SU-DHL-6 (cell line): ENCODE measurements at regions not wholly inside any gene's neighbourhood (a gene's known extent, or its start where the extent isn't known, plus 50 kb on each side); places are given as distances from the start of the nearest gene placed in this dataset.
"Not testable (repeated sequence)": the region's sequence is repeated elsewhere in the genome, so short reads cannot be mapped to it uniquely, and the experiment has no call there.

ENCODE experiments used
- H2AFZ ChIP-seq: fragments of 200-600 bp; sonication (generic); 2 replicates; pipeline ENCODE4 v1.6.1; 2014; ENCODE audit warnings: low read depth, mild to moderate bottlenecking, moderate library complexity, mixed read lengths, antibody characterized with exemption, low read length; ENCODE audit not compliant: severe bottlenecking
- H3F3A ChIP-seq: fragments of 200-600 bp; shearing (Covaris generic); 2 replicates; pipeline ENCODE4 v1.6.0; 2016; ENCODE audit warnings: antibody characterized with exemption, mild to moderate bottlenecking; ENCODE audit not compliant: insufficient read depth
- H3K27ac ChIP-seq: fragments of 200-600 bp; sonication (generic); 2 replicates; pipeline ENCODE4 v1.5.1; 2016; ENCODE audit warnings: low read depth, mild to moderate bottlenecking, low read length, moderate library complexity, mixed read lengths
- H3K27me3 ChIP-seq: fragments of 200-600 bp; sonication (generic), shearing (Covaris generic); 2 replicates; pipeline ENCODE4 v1.6.0; 2014; ENCODE audit warnings: mild to moderate bottlenecking, low read length
- H3K36me3 ChIP-seq: fragments of 200-600 bp; sonication (generic); 2 replicates; pipeline ENCODE4 v1.6.1; 2014; ENCODE audit warnings: mild to moderate bottlenecking, low read length, mixed read lengths
- H3K4me2 ChIP-seq: fragments of 300-600, 200-600 bp; shearing (Covaris generic), sonication (generic); 2 replicates; pipeline ENCODE4 v1.6.0; 2014; ENCODE audit warnings: low read length, low read depth, mild to moderate bottlenecking; ENCODE audit not compliant: poor library complexity, severe bottlenecking
- H3K4me3 ChIP-seq: fragments of 200-600 bp; sonication (generic); 2 replicates; pipeline ENCODE4 v1.5.1; 2014; ENCODE audit warnings: antibody characterized with exemption, low read length, mild to moderate bottlenecking, mixed read lengths; ENCODE audit not compliant: insufficient read depth, poor library complexity, severe bottlenecking
- H3K79me2 ChIP-seq: fragments of 200-600 bp; sonication (generic); 2 replicates; pipeline ENCODE4 v1.6.1; 2014; ENCODE audit warnings: mild to moderate bottlenecking, low read length, moderate library complexity; ENCODE audit not compliant: insufficient read depth
- H3K9ac ChIP-seq: fragments of 200-600 bp; sonication (generic); 2 replicates; pipeline ENCODE4 v1.7.0; 2014; ENCODE audit warnings: mild to moderate bottlenecking, low read length
- H3K9me2 ChIP-seq: fragments of 200-600 bp; sonication (generic); replicated peaks from 2 replicates; pipeline ENCODE4 v1.6.1; 2014; ENCODE audit warnings: low read length; ENCODE audit not compliant: insufficient read depth
- H3K9me3 ChIP-seq: fragments of 200-600 bp; sonication (generic); 2 replicates; pipeline ENCODE4 v1.6.1; 2014; ENCODE audit warnings: low read length, mixed read lengths; ENCODE audit not compliant: insufficient read depth
- H4K20me1 ChIP-seq: fragments of 200-600 bp; sonication (generic); 2 replicates; pipeline ENCODE4 v1.6.1; 2014; ENCODE audit warnings: low read depth, mild to moderate bottlenecking, antibody characterized with exemption, low read length, moderate library complexity, mixed read lengths
- CTCF ChIP-seq: fragments of 200-600 bp; sonication (generic); IDR thresholded peaks from one replicate; pipeline ENCODE4 v1.5.1; 2017; ENCODE audit warnings: antibody characterized with exemption, mild to moderate bottlenecking, low read length, moderate library complexity; ENCODE audit not compliant: insufficient read depth, poor library complexity, severe bottlenecking
- EZH2phosphoT487 ChIP-seq: fragments of 200-600 bp; sonication (generic), shearing (Covaris generic); conservative IDR thresholded peaks from 2 replicates; pipeline ENCODE4 v1.6.1; 2018; ENCODE audit warnings: mild to moderate bottlenecking, antibody characterized with exemption, low read length, moderate library complexity, mixed read lengths

- H2AFZ ChIP-seq = no peak overlapping the region
- TF ChIP-seq EZH2phosphoT487 (no peak), CTCF (no peak)
- H3F3A ChIP-seq = no peaks in the 10 kb centered on the region
- no peak overlapping the region for H3K4me2 ChIP-seq
- no peak overlapping the region for H3K4me3 ChIP-seq
- no peak overlapping the region for H3K9ac ChIP-seq
- no peaks in the 10 kb centered on the region for H3K27me3 ChIP-seq
- no peaks in the 10 kb centered on the region for H3K9me3 ChIP-seq
- no peaks in the 10 kb centered on the region for H3K36me3 ChIP-seq
- H3K9me2 ChIP-seq = no peaks in the 10 kb centered on the region
- no peaks in the 10 kb centered on the region for H3K79me2 ChIP-seq
- H4K20me1 ChIP-seq = no peaks in the 10 kb centered on the region
- no peak overlapping the region for H3K27ac ChIP-seq
Observed at GRCh38 chr6:155807243-155807642, 351.6 kb upstream of the NOX3 start.

- TF ChIP-seq EZH2phosphoT487 (no peak), CTCF (no peak)
Observed at GRCh38 chr6:155801046-155801445, 345.4 kb upstream of the NOX3 start.

GRCh38 chr6:155798876-155799275, 343.2 kb upstream of the NOX3 start:
- not testable (repeated sequence) for H3K9me2 ChIP-seq, H3K9ac ChIP-seq, H4K20me1 ChIP-seq, H3K4me2 ChIP-seq, H3K27ac ChIP-seq, H3F3A ChIP-seq, H2AFZ ChIP-seq, H3K79me2 ChIP-seq, H3K27me3 ChIP-seq, H3K4me3 ChIP-seq, H3K9me3 ChIP-seq, H3K36me3 ChIP-seq

More at GRCh38 chr6:155801046-155801445, 345.4 kb upstream of the NOX3 start:
- H3K36me3 ChIP-seq = no peaks in the 10 kb centered on the region
- H3K4me3 ChIP-seq = no peak overlapping the region
- no peak overlapping the region for H3K27ac ChIP-seq
- H3K4me2 ChIP-seq = no peak overlapping the region
- no peaks in the 10 kb centered on the region for H3F3A ChIP-seq
- H2AFZ ChIP-seq = no peak overlapping the region
- H3K9me2 ChIP-seq = no peaks in the 10 kb centered on the region
- H3K9me3 ChIP-seq = no peaks in the 10 kb centered on the region
- H3K9ac ChIP-seq = no peak overlapping the region
- no peaks in the 10 kb centered on the region for H4K20me1 ChIP-seq
- H3K79me2 ChIP-seq = no peaks in the 10 kb centered on the region
- H3K27me3 ChIP-seq = no peaks in the 10 kb centered on the region

DNA sequence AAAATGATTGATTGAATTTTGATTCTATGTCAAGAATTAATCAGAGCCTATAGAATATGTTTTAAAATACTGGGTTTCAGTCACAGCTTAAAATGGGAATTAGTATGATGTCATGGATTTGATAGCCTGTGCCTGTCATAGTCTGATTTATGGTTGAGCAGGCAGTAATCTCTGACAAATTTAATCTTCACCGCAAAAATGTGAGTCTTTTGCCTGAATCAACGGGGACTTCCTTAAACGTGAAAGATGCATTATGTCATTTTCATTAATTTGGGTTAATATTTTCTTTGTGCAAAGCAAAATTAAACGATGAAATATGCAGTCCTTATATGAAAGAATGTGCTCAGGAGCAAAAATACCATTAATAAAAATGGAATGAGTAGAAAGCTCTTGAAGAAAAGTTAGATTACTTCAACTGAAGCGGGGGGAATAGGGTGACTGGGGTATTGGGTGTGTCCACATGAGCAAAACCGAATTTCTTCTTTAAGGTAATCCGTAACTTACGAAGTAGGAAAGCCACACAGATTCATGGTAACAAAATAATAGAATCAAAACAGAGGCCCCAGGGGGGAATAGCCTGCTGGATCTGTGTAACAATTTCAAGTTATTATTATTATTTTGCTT, 339.6 kb upstream of the NOX3 start:
- Histone ChIP-seq H3K79me2 (no peaks in the 10 kb centered on the region), H3K27me3 (no peaks in the 10 kb centered on the region), H3K9ac (no peak overlapping the region), H3K4me2 (no peak overlapping the region), H3K36me3 (no peaks in the 10 kb centered on the region), H3K9me2 (no peaks in the 10 kb centered on the region), H3K4me3 (no peak overlapping the region), H2AFZ (no peak overlapping the region), H4K20me1 (no peaks in the 10 kb centered on the region), H3K27ac (no peak overlapping the region), H3F3A (no peaks in the 10 kb centered on the region), H3K9me3 (no peaks in the 10 kb centered on the region)
- TF ChIP-seq EZH2phosphoT487 (no peak), CTCF (no peak)
